Smooth muscle cell (in vitro differentiated cells): ENCODE measurements at regions not wholly inside any gene's neighbourhood (a gene's known extent, or its start where the extent isn't known, plus 50 kb on each side); places are given as distances from the start of the nearest gene placed in this dataset.

Source experiments
- DNase-seq: peaks from one replicate; lab custom pipeline; 2025; ENCODE audit not compliant: unreplicated experiment; lab: John Stamatoyannopoulos, UW
- H2AFZ ChIP-seq: fragments of 200-600 bp; sonication (generic); 2 replicates; pipeline ENCODE4 v1.6.0; 2016; ENCODE audit warnings: antibody characterized with exemption, low read depth, mild to moderate bottlenecking
- H3F3A ChIP-seq: fragments of 200-600 bp; sonication (generic); 2 replicates; pipeline ENCODE4 v1.6.0; 2017; ENCODE audit warnings: antibody characterized with exemption, low read depth
- H3K27ac ChIP-seq: fragments of 200-600 bp; sonication (generic); 2 replicates; pipeline ENCODE4 v1.5.1; 2016; ENCODE audit warnings: low read depth, mild to moderate bottlenecking
- H3K27me3 ChIP-seq: fragments of 200-600 bp; sonication (generic); 2 replicates; pipeline ENCODE4 v1.6.1; 2016; ENCODE audit warnings: low read depth, mild to moderate bottlenecking
- H3K36me3 ChIP-seq: fragments of 200-600 bp; sonication (generic); 2 replicates; pipeline ENCODE4 v1.5.1; 2016; ENCODE audit warnings: low read depth
- H3K4me1 ChIP-seq: fragments of 200-600 bp; sonication (generic); 2 replicates; pipeline ENCODE4 v1.5.1; 2016; ENCODE audit warnings: low read depth
- H3K4me2 ChIP-seq: fragments of 200-600 bp; sonication (generic); 2 replicates; pipeline ENCODE4 v1.6.0; 2016; ENCODE audit warnings: mild to moderate bottlenecking
- H3K4me3 ChIP-seq: fragments of 200-600 bp; sonication (generic); 2 replicates; pipeline ENCODE4 v1.5.1; 2016; ENCODE audit warnings: mild to moderate bottlenecking
- H3K79me2 ChIP-seq: fragments of 200-600 bp; sonication (generic); 2 replicates; pipeline ENCODE4 v1.6.0; 2016; ENCODE audit warnings: low read depth, mild to moderate bottlenecking
- H3K9ac ChIP-seq: fragments of 200-600 bp; sonication (generic); 2 replicates; pipeline ENCODE4 v1.6.0; 2016; ENCODE audit warnings: low read depth
- H3K9me3 ChIP-seq: fragments of 200-600 bp; sonication (generic); replicated peaks from 2 replicates; pipeline ENCODE4 v1.5.1; 2016; ENCODE audit warnings: low read depth
- H4K20me1 ChIP-seq: fragments of 200-600 bp; sonication (generic); 2 replicates; pipeline ENCODE4 v1.6.0; 2016; ENCODE audit warnings: low read depth
- CTCF ChIP-seq: fragments of 200-600 bp; sonication (generic); IDR thresholded peaks from 2 replicates; pipeline ENCODE4 v1.5.1; 2017; ENCODE audit warnings: borderline replicate concordance, mild to moderate bottlenecking, antibody characterized with exemption; ENCODE audit not compliant: insufficient read depth, poor library complexity, severe bottlenecking
- WGBS: methylation state at CpG from one replicate; pipeline ENCODE4 v1.1.7; 2016; ENCODE audit warnings: low lambda C conversion rate; 5-methylcytosine and 5-hydroxymethylcytosine counted together

- Histone ChIP-seq H3K9me3 (no peaks in the 10 kb centered on the region), H3K36me3 (no peaks in the 10 kb centered on the region), H3K27ac (no peak overlapping the region), H3K4me2 (no peak overlapping the region), H3K4me3 (no peak overlapping the region), H4K20me1 (no peaks in the 10 kb centered on the region), H3K27me3 (peaks cover 12% of the 10 kb centered on the region), H3K4me1 (no peaks in the 10 kb centered on the region), H3K9ac (no peak overlapping the region), H2AFZ (peak overlapping the region; percentile 76), H3K79me2 (no peaks in the 10 kb centered on the region), H3F3A (no peaks in the 10 kb centered on the region)
- DNase-seq: no peak
- WGBS: 60% methylated on average over 6 of the region's 6 CpGs
- no peak for TF ChIP-seq CTCF
These were observed 203.5 kb upstream of the TSHZ2 start for GRCh38 chr20:52768694-52769093.

DNA sequence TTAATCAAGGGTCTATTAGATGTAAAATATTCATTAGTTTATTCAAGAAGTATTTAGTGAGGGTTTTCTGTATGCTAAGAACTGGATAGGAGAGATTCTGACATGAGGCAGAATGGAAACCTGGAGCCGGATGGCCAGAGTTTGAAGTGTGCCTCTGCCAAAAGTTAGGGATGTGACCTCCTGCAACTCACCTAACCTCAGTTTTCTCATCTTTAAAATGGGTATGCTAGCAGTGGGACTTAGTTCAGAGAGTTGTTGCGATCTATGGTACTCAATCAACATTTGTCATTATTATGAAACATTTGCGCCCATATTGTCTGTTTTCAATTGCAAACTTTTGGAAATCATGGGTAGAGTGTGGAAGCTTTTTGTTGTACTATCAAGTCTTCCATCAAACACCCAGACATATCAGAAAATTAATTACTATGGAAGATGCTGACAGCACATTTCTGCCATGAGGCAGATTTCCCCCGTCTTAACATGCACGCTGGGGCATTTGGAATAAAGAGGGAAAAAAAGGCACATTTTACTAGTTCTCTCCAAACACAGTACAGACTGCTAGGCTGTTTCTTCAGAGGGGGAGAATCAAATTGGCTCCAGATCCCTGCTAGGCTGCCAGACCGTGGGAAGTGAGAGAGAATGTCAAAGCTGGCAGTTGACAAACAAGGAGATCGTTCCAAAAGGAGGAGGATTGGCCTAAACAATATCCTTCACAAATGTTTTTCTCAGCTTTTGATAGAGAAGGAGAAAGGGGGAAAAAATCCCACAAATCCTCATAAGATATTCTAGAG is 205.3 kb upstream of the TSHZ2 start:
- Histone ChIP-seq H3K9me3 (no peaks in the 10 kb centered on the region), H3K4me1 (no peaks in the 10 kb centered on the region), H2AFZ (peak overlapping the region; percentile 34), H3K4me2 (no peak overlapping the region), H4K20me1 (no peaks in the 10 kb centered on the region), H3K4me3 (no peak overlapping the region), H3K9ac (no peak overlapping the region), H3K36me3 (no peaks in the 10 kb centered on the region), H3F3A (no peaks in the 10 kb centered on the region), H3K27me3 (peaks cover 2% of the 10 kb centered on the region), H3K79me2 (no peaks in the 10 kb centered on the region), H3K27ac (no peak overlapping the region)
- TF ChIP-seq CTCF: no peak
- no peak for DNase-seq
- WGBS: 62% methylated on average over 7 of the region's 7 CpGs

DNA sequence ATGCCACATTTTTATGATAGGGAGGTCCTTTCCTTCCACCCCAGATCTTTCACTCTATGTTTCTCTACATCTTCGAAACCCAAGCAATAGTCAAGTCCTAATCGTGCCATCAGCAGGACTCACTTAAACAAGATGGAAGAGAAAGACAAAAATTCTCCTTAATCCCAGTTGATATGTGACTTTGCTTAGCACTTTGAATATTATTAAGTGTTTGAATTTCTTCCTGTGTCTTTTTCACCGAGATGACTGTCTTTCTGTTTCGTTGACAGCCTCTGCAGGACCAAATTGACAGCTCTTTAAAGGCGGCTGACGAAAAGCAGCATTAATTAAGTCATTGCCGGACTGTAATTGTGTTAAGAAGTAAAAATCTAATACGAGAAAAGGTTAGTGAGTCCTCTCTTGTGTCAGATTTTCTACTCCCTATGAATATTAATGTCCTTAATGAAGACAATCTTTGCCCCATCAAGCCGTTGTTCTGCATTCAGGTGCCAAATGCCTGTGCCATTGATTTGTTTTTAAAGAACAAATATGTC is 208.8 kb upstream of the TSHZ2 start:
- no peak overlapping the region for H3K27ac ChIP-seq
- no peaks in the 10 kb centered on the region for H3F3A ChIP-seq
- H4K20me1 ChIP-seq: no peaks in the 10 kb centered on the region
- no peaks in the 10 kb centered on the region for H3K36me3 ChIP-seq
- no peaks in the 10 kb centered on the region for H3K27me3 ChIP-seq
- H3K4me3 ChIP-seq: no peak overlapping the region
- no peaks in the 10 kb centered on the region for H3K9me3 ChIP-seq
- no peaks in the 10 kb centered on the region for H3K79me2 ChIP-seq
- TF ChIP-seq CTCF: no peak
- H3K4me1 ChIP-seq: no peaks in the 10 kb centered on the region
- no peak overlapping the region for H3K4me2 ChIP-seq
- no peak overlapping the region for H3K9ac ChIP-seq
- WGBS: 87% methylated on average over 9 of the region's 9 CpGs
- no peak overlapping the region for H2AFZ ChIP-seq
- no peak for DNase-seq

DNA sequence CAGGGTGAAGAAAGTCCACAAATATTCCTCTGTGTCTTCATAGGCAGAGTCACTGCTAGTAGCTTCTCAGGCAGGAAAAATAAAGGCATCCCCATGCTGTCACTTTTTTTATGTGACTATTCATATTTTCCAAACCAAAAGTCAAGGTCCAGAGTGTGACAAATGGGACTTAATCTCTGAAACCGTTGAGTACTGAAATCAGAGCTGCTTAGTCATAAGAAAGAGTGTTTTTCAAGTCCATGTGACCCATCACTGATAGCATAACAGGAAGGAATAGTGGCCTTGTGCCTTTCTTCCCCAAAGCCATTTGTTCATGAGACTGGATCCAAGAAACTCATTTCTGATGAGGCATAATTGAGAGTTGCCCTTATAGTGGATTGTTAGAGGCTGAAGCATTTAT is 210.3 kb upstream of the TSHZ2 start:
- no peak for TF ChIP-seq CTCF
- WGBS: 8% methylated on average over 1 of the region's 1 CpG
- Histone ChIP-seq H3K4me1 (no peaks in the 10 kb centered on the region), H3K9ac (no peak overlapping the region), H3K4me2 (no peak overlapping the region), H4K20me1 (no peaks in the 10 kb centered on the region), H3K36me3 (no peaks in the 10 kb centered on the region), H2AFZ (no peak overlapping the region), H3K9me3 (no peaks in the 10 kb centered on the region), H3K79me2 (no peaks in the 10 kb centered on the region), H3K27ac (peak overlapping the region; percentile 69), H3K4me3 (no peak overlapping the region), H3F3A (no peaks in the 10 kb centered on the region), H3K27me3 (no peaks in the 10 kb centered on the region)
- DNase-seq: no peak
